ACHN (cell line): ENCODE measurements at regions not wholly inside any gene's neighbourhood (a gene's known extent, or its start where the extent isn't known, plus 50 kb on each side); places are given as distances from the start of the nearest gene placed in this dataset.

Source experiments
- DNase-seq: peaks from one replicate; pipeline ENCODE4 v3.0.0-alpha.2; 2015
- in situ Hi-C: cut with HindIII; loops from 2 replicates; pipeline ENCODE4 v1.10.0; 2017; ENCODE audit warnings: low sequenced_read_pairs, low pct_ligation_motif_present, low pct_unique_long_range_greater_than_20kb

- no peak for DNase-seq
- in situ Hi-C loops = no loop called here
Measured at GRCh38 chr18:76592096-76592495, 97.1 kb upstream of the ZNF516 start.

DNA sequence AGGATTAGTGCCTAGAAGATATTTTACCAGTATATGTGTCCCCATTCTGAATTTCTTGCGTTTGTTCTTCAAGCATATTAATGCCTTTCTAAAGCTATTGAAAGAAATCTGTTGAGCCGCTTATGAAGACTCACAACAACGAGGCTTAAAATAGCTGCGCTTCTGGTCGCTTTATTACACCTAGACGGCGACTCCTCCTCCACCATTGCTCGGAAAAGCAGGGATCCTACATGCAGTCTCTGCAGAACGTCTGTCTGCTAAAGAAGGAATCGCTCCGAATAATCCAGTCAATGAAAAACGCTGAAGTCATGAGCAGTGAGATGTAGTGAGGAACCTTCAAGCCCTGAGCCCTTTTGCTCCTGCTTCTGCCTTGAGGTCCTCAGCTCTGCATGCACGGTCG lies 94.8 kb upstream of the ZNF516 start:
- in situ Hi-C loops = no loop called here
- DNase-seq = no peak

DNA sequence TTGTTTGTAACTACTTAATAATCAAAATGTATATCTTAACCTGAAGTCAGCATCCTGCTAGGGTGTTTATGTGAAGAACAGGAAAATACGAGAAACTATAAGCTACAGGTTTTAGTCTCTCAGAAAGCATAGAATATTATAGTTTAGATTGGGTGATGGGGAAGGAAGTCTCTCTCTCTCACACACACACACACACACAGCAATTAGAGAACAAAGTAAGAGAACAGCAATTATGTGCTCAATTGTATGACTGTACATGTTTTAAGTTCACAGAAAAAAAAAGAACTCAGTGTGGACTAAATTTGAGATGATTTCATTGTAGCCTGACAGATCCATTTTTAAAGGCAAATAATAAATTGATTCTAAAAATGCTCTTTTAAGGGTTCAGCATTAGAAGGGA lies 94.3 kb upstream of the ZNF516 start:
- in situ Hi-C loops = no loop called here
- DNase-seq = no peak

DNA sequence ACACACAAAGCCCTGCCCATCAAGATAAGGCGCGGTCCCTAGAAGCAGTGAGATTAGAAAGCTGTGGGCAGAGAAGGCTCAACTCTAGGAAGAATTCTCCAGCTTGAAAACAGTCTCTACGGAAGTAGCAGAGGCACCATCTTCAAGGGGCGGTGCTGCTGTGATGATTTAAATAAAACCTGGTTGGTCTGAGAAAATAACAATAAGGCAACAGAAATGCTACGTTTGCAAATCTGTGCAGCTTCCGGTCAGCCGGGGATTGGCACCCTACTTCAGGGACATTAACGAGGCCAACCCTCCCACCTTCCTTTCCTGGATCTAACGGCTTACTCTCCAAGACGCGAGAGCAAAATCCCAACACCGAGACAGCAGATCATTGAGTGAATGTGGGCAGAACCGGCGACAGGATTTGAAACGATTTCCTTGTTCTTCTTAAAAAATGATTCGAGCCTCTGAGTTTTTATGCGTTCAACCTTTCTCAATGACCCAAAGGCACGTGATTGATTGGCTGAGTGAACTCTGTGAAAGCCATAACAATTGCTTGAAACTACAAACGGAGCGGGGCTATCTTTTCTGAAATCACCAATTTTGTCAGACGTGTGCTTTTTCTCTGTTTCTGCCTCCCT lies 93.7 kb upstream of the ZNF516 start:
- no peak for DNase-seq
- in situ Hi-C loops = no loop called here

GRCh38 chr18:76587879-76588271 lies 92.8 kb upstream of the ZNF516 start:
- in situ Hi-C loops = no loop called here
- no peak for DNase-seq

GRCh38 chr18:76587147-76587878 lies 92.3 kb upstream of the ZNF516 start:
- no peak for DNase-seq
- in situ Hi-C loops = no loop called here

DNA sequence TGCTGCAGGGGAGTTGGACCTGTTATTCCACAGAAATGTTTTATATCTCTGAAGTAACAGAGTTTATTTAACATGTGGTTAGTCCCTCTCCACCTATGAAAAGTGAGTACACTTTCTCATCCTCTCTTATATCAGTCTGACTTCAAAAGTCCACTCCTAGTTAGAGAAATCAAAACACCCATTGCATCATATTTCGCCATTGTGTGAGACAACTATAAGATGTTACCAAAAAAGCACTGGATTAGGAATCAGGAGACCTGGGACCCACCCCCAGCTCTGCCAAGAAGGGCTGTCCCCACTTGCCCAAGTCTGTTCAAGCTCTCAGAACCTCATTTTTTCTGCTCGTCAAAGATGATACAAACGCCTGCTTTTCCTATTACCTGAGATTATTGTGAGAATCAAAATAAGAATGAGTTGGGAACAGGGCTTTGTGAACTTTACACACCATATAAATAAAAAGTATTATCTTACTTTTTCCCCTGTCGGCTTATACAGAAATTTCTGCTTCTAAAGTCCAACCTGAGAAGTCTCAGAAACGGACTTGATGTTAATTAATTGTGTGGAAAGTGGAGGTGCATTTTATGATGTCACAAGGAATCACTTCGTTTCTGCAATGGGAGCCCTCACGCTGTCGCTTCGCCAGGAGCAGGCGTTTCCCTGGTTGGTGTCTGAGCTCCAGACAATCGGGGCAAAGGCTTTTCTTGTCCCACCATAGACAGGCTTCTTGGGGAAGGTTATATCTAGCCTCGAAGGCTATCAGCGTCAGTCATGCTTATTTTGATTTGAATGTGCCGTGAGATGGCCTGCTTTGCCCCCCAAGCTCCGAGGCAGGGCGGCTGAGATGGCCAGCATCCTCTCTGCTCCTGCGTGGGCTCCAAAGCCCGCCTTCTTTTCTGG lies 89.6 kb upstream of the ZNF516 start:
- no peak for DNase-seq
- in situ Hi-C loops = no loop called here

DNA sequence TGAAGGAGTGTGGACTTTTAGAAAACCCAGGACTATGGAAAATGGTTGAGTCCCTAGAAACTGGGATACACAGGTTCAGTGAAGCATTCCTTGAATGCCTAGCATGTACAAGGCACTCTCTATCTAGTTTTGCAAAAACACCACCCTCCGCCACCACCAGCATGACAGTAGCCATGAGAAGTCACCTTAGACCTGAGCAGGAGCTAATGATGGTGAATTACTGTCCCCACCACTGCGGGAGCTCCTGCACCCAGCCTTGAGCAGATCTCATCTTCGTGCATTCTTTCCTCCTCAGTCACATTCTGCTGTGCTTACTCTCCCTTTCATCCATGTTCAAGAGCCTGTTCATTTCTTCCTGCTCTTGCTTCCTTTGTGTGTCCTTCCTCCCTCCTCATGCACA lies 86.2 kb upstream of the ZNF516 start:
- no peak for DNase-seq
- in situ Hi-C loops = no loop called here

DNA sequence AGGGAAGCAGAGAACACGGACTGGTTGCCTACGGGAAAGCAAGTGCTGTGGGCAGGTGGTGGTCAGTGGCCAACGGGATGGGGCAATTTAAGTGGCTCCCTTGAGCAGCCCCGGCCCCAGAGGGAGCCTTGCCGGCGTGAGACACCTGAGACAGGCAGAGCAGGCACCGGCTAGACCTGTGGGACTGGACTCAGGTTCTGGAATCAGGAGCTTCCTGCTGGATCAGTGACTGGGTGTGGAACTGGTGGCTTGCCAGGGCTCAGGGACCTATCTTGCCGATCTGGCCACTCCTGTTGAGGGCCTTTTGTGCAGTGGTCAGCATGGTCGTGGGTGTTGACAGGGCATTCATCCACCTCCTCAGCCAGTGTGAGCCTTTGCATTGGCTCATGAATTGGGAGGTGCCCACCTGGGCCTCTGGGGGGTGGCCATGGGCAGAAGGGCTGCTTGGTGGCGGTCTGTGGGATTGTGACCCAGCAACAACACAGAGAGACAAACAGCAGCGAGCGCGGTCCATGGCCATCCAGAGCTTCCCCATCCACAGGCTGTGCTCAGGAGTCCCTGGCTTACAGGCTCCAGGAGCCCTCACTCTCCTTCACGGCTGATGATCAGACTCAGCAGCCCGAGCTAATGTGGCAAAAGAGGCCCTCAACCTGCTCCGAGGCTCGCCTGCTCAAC lies 85.4 kb upstream of the ZNF516 start:
- no peak for DNase-seq
- in situ Hi-C loops = no loop called here

- in situ Hi-C loops = no loop called here
- DNase-seq = no peak
Measured at GRCh38 chr18:76579301-76579695, 84.3 kb upstream of the ZNF516 start.

- in situ Hi-C loops = no loop called here
- no peak for DNase-seq
Measured at GRCh38 chr18:76578571-76579300, 83.7 kb upstream of the ZNF516 start.

- peak; percentile 19 for DNase-seq
- in situ Hi-C loops = no loop called here
Measured at GRCh38 chr18:76573325-76574025, 78.4 kb upstream of the ZNF516 start.

DNA sequence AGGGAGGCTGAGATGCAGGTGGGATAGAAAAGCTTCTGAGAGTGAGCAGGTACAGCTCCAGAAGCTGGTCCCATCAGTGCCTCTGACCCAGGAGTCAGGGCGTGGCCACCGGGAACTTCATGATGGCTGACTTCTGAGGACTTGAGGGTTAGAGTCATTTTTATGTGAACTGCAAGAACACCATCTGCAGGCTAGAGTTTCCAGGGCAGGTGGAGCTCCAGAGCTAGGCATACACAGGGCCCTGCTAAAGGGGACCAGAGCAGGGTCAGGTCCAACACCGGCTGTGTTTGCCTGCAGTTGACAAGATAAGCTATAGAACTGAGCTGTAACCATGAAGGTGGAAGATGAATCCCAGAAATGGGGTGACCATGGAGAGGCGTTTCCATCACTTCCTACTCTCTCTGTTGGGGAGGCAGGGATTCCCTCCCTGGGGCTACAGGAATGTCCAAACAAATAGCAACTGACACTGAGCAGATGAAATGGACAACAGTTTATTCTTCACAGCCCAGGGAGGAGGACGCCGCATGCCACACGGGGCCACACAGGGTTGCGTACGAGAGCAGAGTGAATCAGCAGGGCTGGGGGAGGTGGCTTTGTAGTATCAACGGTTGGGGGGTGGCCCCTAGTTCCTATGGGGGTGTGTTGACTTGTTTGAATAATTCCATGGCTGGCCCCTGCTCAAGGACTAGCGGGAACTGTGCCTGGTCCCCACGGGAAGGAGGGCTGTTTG lies 77.6 kb upstream of the ZNF516 start:
- in situ Hi-C loops = no loop called here

DNA sequence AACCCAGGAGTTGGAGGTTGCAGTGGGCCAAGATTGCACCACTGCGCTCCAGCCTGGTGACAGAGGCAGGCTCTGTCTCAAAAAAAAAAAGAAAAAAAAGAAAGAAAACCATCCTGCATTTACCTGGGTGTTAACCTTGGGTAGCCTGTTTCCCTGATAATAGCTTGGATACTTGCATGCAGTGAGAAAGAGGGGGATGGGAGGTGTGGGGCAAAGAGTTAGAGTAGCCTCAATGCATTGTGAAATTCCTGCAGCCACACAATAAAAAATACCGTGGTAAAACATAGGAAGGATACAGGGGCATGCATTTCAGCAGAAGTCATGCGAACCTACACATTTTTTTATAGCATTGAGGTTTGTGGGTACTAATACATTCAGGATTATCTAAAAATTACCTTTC lies 76.6 kb upstream of the ZNF516 start:
- DNase-seq = no peak
- in situ Hi-C loops = no loop called here

More for the DNA sequence above, 77.6 kb upstream of the ZNF516 start:
- DNase-seq = no peak

DNA sequence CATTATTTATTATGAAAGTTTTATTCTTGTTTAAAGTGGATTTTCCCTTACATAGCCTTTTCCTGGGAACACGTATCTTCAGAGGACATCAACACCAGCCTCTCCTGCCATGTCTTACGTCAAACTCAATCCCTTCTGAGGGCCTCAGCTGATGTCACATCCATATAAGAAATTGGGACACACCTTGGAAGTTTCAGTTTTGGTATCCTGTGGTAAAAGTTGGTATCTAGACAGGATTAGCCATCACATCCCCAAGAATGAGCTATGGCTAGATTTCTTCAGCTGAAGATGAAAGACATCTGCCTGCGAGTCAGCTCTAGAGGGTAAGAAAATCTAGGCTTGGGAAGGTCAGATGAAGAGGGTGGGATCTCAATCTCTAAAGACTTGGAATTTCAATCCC lies 75.8 kb upstream of the ZNF516 start:
- in situ Hi-C loops = no loop called here
- DNase-seq = no peak

DNA sequence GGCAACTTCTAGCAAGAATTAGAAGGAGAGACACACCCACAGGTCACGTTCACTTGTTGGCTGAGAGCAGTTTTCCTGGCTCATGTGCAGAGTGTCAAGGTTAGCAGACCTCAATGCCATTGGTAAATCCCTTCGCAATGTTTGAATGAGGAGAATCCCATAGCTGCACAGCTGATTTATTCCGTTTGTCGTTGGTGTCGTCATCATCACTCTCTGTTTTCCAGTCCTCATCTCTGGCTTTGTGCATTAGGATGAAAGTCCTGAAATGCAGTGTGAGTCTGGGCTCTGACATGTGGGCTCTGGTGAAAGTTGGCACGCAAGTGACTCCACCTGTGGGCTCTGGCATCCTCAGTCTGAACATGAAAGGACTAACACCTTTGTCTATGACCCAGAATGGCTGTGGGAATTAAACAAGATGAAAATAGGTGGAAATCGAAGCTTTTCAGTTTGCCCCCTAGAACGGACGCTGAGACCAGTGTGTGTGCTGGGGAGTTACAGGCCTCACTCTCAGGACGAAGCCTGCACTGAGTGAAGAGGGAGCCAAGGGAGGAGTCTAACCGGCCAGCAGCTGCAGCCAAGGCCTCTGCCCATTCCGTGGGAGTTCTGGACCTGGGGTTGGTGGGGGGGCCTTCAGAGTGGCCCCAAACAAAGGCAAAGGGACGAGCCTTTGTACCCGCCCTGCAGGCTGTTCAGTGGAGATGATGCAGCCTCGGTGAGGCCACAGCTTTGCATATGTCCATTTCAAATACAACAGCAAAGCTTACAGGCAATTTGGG lies 74.8 kb upstream of the ZNF516 start:
- in situ Hi-C loops = no loop called here
- DNase-seq = no peak

DNA sequence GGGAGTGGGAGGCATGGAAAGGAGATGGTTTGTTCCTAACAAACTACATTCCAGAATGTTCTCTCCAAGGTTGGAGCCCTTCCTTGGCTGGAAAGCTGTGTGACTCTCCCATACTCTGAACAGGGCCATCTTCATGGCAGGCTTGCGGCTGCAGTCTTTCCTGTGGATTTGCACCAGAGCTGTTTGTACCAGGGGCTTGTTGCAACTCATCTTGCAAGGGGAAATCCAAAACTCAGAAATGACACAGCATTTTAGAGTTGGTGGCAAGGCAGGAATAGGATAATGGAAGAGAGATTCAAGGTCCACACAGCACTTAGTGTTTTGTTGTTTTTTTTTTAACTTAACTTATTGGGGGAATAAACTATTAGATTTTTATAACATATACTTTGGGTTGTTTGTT lies 73.7 kb upstream of the ZNF516 start:
- DNase-seq = no peak
- in situ Hi-C loops = no loop called here
